ENCODE measurements at regions not wholly inside any gene's neighbourhood (a gene's known extent, or its start where the extent isn't known, plus 50 kb on each side); places are given as distances from the start of the nearest gene placed in this dataset.
A peak's percentile ranks its signal among the peaks of the same experiment; 100 is the strongest.

- no peak for TF ChIP-seq CTCF (conservative IDR thresholded peaks at IDR 0.05; ENCODE audit: low read depth, low read length)
- no peak for DNase-seq (ENCODE audit: low read depth)
- H3K4me3 ChIP-seq (ENCODE audit: low read length), result no peak overlapping the region
These were observed 64.2 kb upstream of the FST start for GRCh38 chr5:53416144-53416738.

- DNase-seq (ENCODE audit: low read depth), result no peak
- H3K4me3 ChIP-seq (ENCODE audit: low read length), result no peak overlapping the region
- TF ChIP-seq CTCF (conservative IDR thresholded peaks at IDR 0.05; ENCODE audit: low read depth, low read length), result no peak
These were observed 62.0 kb upstream of the FST start for GRCh38 chr5:53418409-53418808.

- peak; percentile 46 for DNase-seq (ENCODE audit: low read depth)
- no peak overlapping the region for H3K4me3 ChIP-seq (ENCODE audit: low read length)
- no peak for TF ChIP-seq CTCF (conservative IDR thresholded peaks at IDR 0.05; ENCODE audit: low read depth, low read length)
These were observed 61.4 kb upstream of the FST start for GRCh38 chr5:53418826-53419658.

- no peak overlapping the region for H3K4me3 ChIP-seq (ENCODE audit: low read length)
- no peak for TF ChIP-seq CTCF (conservative IDR thresholded peaks at IDR 0.05; ENCODE audit: low read depth, low read length)
- DNase-seq (ENCODE audit: low read depth), result no peak
These were observed 57.9 kb upstream of the FST start for GRCh38 chr5:53422539-53422938.

- no peak for TF ChIP-seq CTCF (conservative IDR thresholded peaks at IDR 0.05; ENCODE audit: low read depth, low read length)
- H3K4me3 ChIP-seq (ENCODE audit: low read length), result no peak overlapping the region
- DNase-seq (ENCODE audit: low read depth), result no peak
These were observed 56.7 kb upstream of the FST start for GRCh38 chr5:53423724-53424123.

- no peak overlapping the region for H3K4me3 ChIP-seq (ENCODE audit: low read length)
- DNase-seq (ENCODE audit: low read depth), result no peak
- TF ChIP-seq CTCF (conservative IDR thresholded peaks at IDR 0.05; ENCODE audit: low read depth, low read length), result no peak
These were observed 55.5 kb upstream of the FST start for GRCh38 chr5:53424686-53425615.

Data from retinal pigment epithelial cell (primary cell).